NCI-H524 (cell line): ENCODE measurements at regions not wholly inside any gene's neighbourhood (a gene's known extent, or its start where the extent isn't known, plus 50 kb on each side); places are given as distances from the start of the nearest gene placed in this dataset.
"Not testable (repeated sequence)": the region's sequence is repeated elsewhere in the genome, so short reads cannot be mapped to it uniquely, and the experiment has no call there.

Experiments used
- DNase-seq, 2 experiments: peaks; one replicate each; lab custom pipeline; 2025; lab: John Stamatoyannopoulos, UW

GRCh38 chr12:4191642-4192041, 81.9 kb upstream of the CCND2 start:
- DNase-seq = no peak

GRCh38 chr12:4191149-4191548, 82.4 kb upstream of the CCND2 start:
- DNase-seq = no peak

- DNase-seq = no peak
These were observed 83.0 kb upstream of the CCND2 start for GRCh38 chr12:4190366-4191063.

- DNase-seq = no peak
These were observed 83.8 kb upstream of the CCND2 start for GRCh38 chr12:4189721-4190120.

GRCh38 chr12:4187916-4188315, 85.6 kb upstream of the CCND2 start:
- no peak for DNase-seq

GRCh38 chr12:4187315-4187714, 86.2 kb upstream of the CCND2 start:
- not testable (repeated sequence) for DNase-seq

GRCh38 chr12:4178424-4179170, 95.0 kb upstream of the CCND2 start:
- DNase-seq = no peak

- no peak for DNase-seq
These were observed 96.3 kb upstream of the CCND2 start for GRCh38 chr12:4177262-4177661.

GRCh38 chr12:4176168-4176567, 97.4 kb upstream of the CCND2 start:
- DNase-seq = no peak

- DNase-seq = no peak
These were observed 99.1 kb upstream of the CCND2 start for GRCh38 chr12:4174417-4174816.

GRCh38 chr12:4172999-4173398, 100.6 kb upstream of the CCND2 start:
- no peak for DNase-seq

- DNase-seq = no peak
These were observed 101.8 kb upstream of the CCND2 start for GRCh38 chr12:4171742-4172141.

GRCh38 chr12:4169959-4170358, 103.6 kb upstream of the CCND2 start:
- no peak for DNase-seq

- DNase-seq = no peak
These were observed 104.0 kb upstream of the CCND2 start for GRCh38 chr12:4169531-4169930.

- DNase-seq = no peak
These were observed 105.5 kb upstream of the CCND2 start for GRCh38 chr12:4168036-4168435.

- no peak for DNase-seq
These were observed 108.7 kb upstream of the CCND2 start for GRCh38 chr12:4164559-4165558.

GRCh38 chr12:4164188-4164558, 109.4 kb upstream of the CCND2 start:
- no peak for DNase-seq

GRCh38 chr12:4161718-4162117, 111.8 kb upstream of the CCND2 start:
- DNase-seq = no peak

- DNase-seq = no peak
These were observed 113.1 kb upstream of the CCND2 start for GRCh38 chr12:4160314-4161040.

- no peak for DNase-seq
These were observed 113.7 kb upstream of the CCND2 start for GRCh38 chr12:4159851-4160250.

- DNase-seq = no peak
These were observed 115.3 kb upstream of the CCND2 start for GRCh38 chr12:4158306-4158705.

GRCh38 chr12:4157122-4157521, 116.4 kb upstream of the CCND2 start:
- DNase-seq = no peak
